IPS-20b (cell line): ENCODE measurements at regions not wholly inside any gene's neighbourhood (a gene's known extent, or its start where the extent isn't known, plus 50 kb on each side); places are given as distances from the start of the nearest gene placed in this dataset.
"Not testable (repeated sequence)": the region's sequence is repeated elsewhere in the genome, so short reads cannot be mapped to it uniquely, and the experiment has no call there.

Source experiments
- H3K27ac ChIP-seq: one replicate; pipeline ENCODE4 v1.5.1; 2013; ENCODE audit warnings: low read length
- H3K27me3 ChIP-seq: 2 replicates; pipeline ENCODE4 v1.6.1; 2013; ENCODE audit warnings: mild to moderate bottlenecking, low read length, inconsistent platforms; ENCODE audit not compliant: insufficient read depth
- H3K36me3 ChIP-seq: 2 replicates; pipeline ENCODE4 v1.6.1; 2013; ENCODE audit warnings: low read depth, mild to moderate bottlenecking, inconsistent platforms, low read length, moderate library complexity; ENCODE audit not compliant: insufficient read depth
- H3K4me1 ChIP-seq: 2 replicates; pipeline ENCODE4 v1.6.1; 2013; ENCODE audit warnings: mild to moderate bottlenecking, control low read depth, inconsistent platforms, low read length, moderate library complexity; ENCODE audit not compliant: insufficient read depth
- H3K4me3 ChIP-seq: 2 replicates; pipeline ENCODE4 v1.5.1; 2013; ENCODE audit warnings: mild to moderate bottlenecking, low read length, inconsistent platforms
- H3K9ac ChIP-seq: 2 replicates; pipeline ENCODE4 v1.6.1; 2013; ENCODE audit warnings: low read depth, mild to moderate bottlenecking, inconsistent platforms, low read length, moderate library complexity
- H3K9me3 ChIP-seq: 2 replicates; pipeline ENCODE4 v1.6.1; 2013; ENCODE audit warnings: mild to moderate bottlenecking, low read depth, low read length, inconsistent platforms; ENCODE audit not compliant: insufficient read depth

DNA sequence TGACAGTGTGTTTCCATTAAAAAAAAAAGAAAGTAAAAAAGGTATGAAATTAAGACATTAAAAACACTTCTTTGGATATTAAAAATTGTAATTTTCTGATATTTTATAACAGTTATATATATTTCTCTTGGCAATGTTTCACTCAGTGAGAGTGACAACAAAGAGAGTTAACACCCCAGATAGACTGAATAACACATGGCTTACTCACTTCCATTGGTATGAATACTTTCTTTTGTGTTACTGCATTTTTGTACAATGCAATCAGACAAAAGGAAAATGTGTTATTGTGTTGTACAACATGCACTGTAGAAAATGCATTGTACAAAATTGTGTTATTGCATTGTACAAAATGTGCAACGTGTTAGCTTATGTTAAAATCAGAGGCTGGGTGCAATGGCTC lies 676.6 kb upstream of the AMELY start:
- H3K4me3 ChIP-seq, H3K9ac ChIP-seq, H3K9me3 ChIP-seq, H3K36me3 ChIP-seq, H3K27ac ChIP-seq, H3K4me1 ChIP-seq, H3K27me3 ChIP-seq: not testable (repeated sequence)

DNA sequence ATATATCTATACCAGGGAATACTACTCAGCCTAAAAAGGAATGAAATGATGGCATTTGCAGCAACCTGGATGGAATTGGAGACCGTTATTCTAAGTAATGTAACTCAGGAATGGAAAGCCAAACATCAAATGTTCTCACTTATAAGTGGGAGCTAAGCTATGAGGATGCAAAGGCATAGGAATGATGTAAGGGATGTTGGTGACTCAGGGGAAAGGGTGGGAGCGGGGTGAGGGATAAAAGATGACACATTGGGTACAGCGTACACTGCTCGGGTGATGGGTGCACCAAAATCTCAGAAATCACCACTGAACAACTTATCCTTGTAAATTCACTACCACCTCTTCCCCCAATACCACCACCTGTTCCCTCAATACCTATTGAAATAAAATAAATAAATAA lies 651.0 kb upstream of the AMELY start:
- Histone ChIP-seq H3K9me3 (no peaks in the 10 kb centered on the region), H3K36me3 (no peaks in the 10 kb centered on the region), H3K4me3 (no peak overlapping the region), H3K4me1 (no peaks in the 10 kb centered on the region), H3K27me3 (no peaks in the 10 kb centered on the region), H3K27ac (no peak overlapping the region), H3K9ac (no peak overlapping the region)

DNA sequence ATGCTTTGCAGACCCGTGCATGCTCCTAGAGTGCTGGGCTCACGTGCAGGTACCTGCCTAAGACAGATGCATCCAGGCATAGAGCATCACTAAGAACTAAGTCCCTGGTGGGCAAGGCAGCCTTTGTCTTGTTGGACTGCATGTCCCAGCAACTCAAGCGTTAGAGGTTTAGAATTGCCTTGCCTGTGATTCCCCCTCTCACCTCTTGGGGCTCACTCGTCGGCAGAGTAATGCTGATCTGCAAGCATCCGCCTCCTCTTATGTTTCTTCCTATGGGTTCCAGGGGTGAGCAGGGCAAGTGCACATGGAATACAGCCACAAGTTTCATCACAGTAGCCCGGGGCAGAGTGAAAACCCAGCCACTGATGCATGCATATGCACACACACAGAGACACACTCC lies 646.1 kb upstream of the AMELY start:
- Histone ChIP-seq H3K36me3 (no peaks in the 10 kb centered on the region), H3K27me3 (no peaks in the 10 kb centered on the region), H3K27ac (no peak overlapping the region)

DNA sequence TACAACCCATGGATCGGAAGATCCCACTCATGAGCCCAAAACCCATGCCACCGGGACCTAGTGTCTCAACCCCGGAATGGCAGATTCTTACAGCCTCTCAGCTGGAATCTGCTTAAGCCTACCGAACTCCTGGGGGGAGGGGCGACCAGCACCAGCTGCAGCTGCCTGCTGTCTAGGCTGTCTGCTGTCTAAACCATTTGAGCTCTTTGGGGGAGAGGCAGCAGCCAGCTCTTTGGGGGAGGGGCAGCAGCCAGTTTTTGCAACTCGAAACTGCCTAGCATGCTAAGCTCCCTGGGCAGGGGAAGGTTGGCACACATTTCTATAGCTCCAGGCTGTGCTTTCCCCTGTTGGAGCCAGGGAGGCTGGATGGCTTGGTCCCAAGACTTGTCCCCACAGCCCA lies 643.5 kb upstream of the AMELY start:
- Histone ChIP-seq H3K9ac (no peak overlapping the region), H3K27me3 (no peaks in the 10 kb centered on the region), H3K36me3 (no peaks in the 10 kb centered on the region), H3K27ac (no peak overlapping the region), H3K4me1 (no peaks in the 10 kb centered on the region), H3K9me3 (no peaks in the 10 kb centered on the region), H3K4me3 (no peak overlapping the region)

More for the DNA sequence above, 646.1 kb upstream of the AMELY start:
- Histone ChIP-seq H3K9ac (no peak overlapping the region), H3K4me1 (no peaks in the 10 kb centered on the region), H3K9me3 (no peaks in the 10 kb centered on the region), H3K4me3 (no peak overlapping the region)

DNA sequence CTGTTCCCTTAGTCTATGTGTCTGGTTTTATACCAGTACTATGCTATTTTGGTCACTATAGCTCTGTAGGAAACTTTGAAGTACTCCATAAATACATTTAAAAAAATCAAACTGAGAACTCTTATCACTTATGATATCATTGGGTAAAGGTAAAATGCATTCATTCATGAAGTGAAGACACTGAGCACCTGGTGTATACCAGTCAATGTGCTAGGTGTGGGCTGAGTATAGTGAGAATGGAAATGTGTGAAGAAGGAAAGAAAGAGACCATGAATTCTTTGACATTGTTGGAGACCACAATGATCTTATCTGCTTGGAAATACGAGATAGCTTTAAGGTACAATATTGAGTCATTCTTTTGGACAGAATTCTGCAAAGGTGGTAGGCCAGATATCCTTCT lies 633.5 kb upstream of the AMELY start:
- Histone ChIP-seq H3K27ac (no peak overlapping the region), H3K27me3 (no peaks in the 10 kb centered on the region), H3K4me1 (no peaks in the 10 kb centered on the region)

DNA sequence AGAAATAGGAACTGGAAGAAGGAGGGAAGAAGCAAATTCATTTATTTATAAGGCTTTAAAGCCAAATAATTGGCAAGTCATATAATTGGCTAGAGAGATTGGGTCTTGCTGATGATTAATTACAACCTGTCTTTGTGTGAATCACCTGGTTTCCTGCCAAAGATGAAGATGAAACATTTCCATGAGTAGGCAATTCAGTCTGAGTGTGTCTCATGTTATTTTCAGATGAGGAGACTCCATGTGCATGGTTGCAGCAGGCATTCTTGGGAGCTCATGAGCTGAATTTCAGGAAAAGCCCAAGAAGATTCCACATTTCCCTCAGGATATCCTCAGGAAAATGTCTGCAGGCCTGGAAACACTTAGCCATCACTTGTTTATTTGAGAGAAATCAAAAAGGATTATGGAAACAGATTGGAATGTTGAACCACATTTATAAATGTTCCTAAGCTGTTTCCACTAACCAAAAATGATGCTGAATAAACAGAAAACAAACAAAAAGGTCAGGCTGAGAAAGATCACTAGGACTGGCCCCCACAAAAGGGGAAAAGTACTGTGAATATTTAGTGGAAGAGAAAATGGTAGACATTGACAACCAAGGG lies 632.7 kb upstream of the AMELY start:
- no peak overlapping the region for H3K9ac ChIP-seq
- H3K4me1 ChIP-seq = no peaks in the 10 kb centered on the region

More for the DNA sequence above, 633.5 kb upstream of the AMELY start:
- no peaks in the 10 kb centered on the region for H3K9me3 ChIP-seq
- H3K4me3 ChIP-seq = no peak overlapping the region
- H3K9ac ChIP-seq = no peak overlapping the region
- H3K36me3 ChIP-seq = no peaks in the 10 kb centered on the region

DNA sequence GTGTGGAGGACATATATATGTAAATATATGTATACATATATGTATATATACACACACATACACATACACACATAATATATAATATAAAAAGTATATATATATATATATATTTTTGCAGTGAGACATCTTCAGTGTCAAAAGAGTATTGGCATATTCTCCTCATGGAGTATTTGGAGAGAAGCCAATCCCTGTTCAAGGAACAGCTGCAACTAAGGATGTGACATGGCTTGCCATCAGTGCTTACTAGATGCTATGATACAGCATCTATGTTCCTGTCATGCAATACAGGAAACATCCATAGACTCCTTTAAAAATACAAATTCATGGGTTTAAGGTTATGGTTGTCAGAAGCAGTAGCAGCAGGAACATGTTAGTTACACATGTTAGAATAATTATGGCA lies 632.0 kb upstream of the AMELY start:
- Histone ChIP-seq H3K36me3 (no peaks in the 10 kb centered on the region), H3K4me3 (no peak overlapping the region), H3K4me1 (no peaks in the 10 kb centered on the region), H3K27me3 (no peaks in the 10 kb centered on the region), H3K9ac (no peak overlapping the region), H3K27ac (no peak overlapping the region), H3K9me3 (no peaks in the 10 kb centered on the region)

More for the DNA sequence above, 632.7 kb upstream of the AMELY start:
- H3K9me3 ChIP-seq = no peaks in the 10 kb centered on the region
- H3K27me3 ChIP-seq = no peaks in the 10 kb centered on the region
- H3K4me3 ChIP-seq = no peak overlapping the region
- no peak overlapping the region for H3K27ac ChIP-seq
- H3K36me3 ChIP-seq = no peaks in the 10 kb centered on the region

DNA sequence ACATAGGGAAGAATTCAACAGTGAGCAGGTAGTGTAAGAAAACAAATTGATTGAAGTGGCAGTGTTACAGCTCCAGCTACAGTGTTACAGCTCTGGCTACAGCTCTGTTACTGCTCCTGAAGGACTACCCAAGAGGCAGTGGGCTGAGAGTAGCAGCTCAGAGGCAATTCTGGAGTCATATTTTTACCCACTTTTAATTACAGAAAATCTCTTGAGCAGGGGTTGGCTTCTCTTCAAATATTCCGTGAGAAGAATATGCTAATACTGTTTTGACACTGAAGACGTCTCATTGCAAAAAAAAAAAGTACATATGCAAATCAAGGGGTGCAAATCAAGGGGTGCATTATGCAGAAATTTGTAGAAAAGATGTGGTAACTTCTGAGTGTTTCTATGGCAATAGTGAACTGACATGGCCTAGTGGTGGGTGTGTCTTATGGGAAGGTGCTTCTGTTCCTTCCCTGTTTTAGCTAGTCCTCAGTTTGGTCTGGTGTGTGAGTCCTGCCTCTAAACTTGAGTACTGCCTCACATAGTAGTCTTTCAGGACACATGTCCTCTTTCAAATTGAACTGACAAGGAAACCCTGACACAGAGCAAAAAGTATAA lies 630.8 kb upstream of the AMELY start:
- H3K4me3 ChIP-seq = no peak overlapping the region
- H3K27me3 ChIP-seq = no peaks in the 10 kb centered on the region
- no peak overlapping the region for H3K27ac ChIP-seq
- no peaks in the 10 kb centered on the region for H3K4me1 ChIP-seq
- no peak overlapping the region for H3K9ac ChIP-seq
- no peaks in the 10 kb centered on the region for H3K36me3 ChIP-seq
- H3K9me3 ChIP-seq = no peaks in the 10 kb centered on the region

DNA sequence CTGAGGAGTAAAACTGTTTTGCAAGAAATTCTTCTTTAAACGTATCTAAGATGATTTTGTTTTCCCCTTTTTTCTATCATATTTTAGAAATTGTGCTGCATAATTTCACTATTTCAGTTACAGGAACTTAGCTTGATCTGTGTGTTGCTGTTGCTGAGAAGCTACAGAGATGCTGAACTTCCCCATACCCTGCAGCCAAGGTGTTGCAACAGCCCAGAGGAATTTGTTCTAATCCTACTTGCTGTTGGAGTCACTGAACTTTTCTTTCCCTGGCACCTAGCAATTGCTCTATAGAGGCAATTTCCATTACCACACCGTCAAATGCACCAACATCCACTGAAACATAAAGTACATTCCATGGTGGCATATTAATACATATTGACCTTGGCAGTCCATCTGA lies 617.8 kb upstream of the AMELY start:
- Histone ChIP-seq H3K27ac (no peak overlapping the region), H3K9me3 (no peaks in the 10 kb centered on the region), H3K4me3 (no peak overlapping the region), H3K9ac (no peak overlapping the region), H3K4me1 (no peaks in the 10 kb centered on the region), H3K27me3 (no peaks in the 10 kb centered on the region), H3K36me3 (no peaks in the 10 kb centered on the region)

DNA sequence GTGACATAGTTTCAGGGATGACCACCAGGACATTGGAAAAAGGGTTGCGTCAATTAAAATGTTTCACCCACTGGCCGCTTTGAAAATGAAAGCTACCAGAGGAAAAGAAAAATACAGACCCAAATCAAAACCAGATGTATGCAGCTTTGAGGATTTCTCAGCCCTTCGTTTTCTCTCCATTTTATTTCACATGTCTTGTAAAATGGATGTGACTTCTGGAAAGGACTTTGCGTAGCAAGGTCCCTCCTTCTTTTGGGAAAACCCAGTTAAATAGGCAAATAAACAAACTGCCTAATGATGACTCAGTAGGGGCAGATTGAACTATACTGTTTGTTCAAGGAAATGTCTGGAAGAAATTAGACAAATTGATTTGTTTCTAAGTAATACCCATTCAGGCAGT lies 616.0 kb upstream of the AMELY start:
- H3K9ac ChIP-seq, H3K4me3 ChIP-seq, H3K27ac ChIP-seq, H3K36me3 ChIP-seq, H3K4me1 ChIP-seq, H3K27me3 ChIP-seq, H3K9me3 ChIP-seq: not testable (repeated sequence)

DNA sequence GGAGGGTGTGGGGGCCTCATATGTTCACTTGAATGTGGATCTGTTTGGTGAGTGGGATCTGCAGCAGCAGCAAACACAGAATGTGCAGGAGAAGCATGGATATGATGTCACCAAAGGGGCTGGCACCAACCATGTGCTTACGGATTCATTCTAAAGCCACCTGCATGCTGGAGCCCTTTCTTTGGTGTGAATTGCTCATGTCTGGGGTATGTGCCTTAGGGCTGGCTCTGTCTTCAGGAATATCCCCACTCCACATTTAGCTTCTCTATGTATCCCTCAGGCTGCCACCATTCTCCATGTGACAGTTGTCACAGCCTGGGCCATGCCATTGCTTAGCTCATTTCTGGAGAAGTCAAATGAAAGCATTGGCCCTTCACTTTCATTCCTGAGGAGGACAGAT lies 606.8 kb upstream of the AMELY start:
- Histone ChIP-seq H3K4me3 (no peak overlapping the region), H3K9me3 (no peaks in the 10 kb centered on the region)

DNA sequence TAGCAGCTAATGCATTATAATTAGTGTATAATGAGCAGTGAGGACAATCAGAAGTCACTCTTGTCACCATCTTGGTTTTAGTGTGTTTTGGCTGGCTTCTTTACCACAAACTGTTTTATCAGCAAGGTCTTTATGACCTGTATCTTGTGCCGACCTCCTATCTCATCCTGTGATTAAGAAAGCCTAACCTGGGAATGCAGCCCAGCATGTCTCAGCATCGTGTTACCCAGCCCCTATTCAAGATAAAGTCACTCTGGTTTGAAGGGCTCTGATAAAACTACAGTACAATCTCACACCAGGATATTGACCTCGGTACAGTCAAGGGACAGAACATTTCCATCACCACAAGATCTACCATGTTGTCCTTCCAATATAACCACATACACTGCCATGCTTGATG lies 604.7 kb upstream of the AMELY start:
- Histone ChIP-seq H3K9ac (no peak overlapping the region), H3K9me3 (no peaks in the 10 kb centered on the region), H3K4me1 (no peaks in the 10 kb centered on the region), H3K27ac (no peak overlapping the region), H3K36me3 (no peaks in the 10 kb centered on the region), H3K4me3 (no peak overlapping the region), H3K27me3 (no peaks in the 10 kb centered on the region)

More for the DNA sequence above, 606.8 kb upstream of the AMELY start:
- Histone ChIP-seq H3K27ac (no peak overlapping the region), H3K4me1 (no peaks in the 10 kb centered on the region), H3K27me3 (no peaks in the 10 kb centered on the region), H3K36me3 (no peaks in the 10 kb centered on the region), H3K9ac (no peak overlapping the region)
